HCT116 (cell line): ENCODE measurements at regions not wholly inside any gene's neighbourhood (a gene's known extent, or its start where the extent isn't known, plus 50 kb on each side); places are given as distances from the start of the nearest gene placed in this dataset.

Source experiments
- ATAC-seq: fragments of 200-7000 bp; cut with Tn5 transposase; 2 replicates; pipeline ENCODE4 v1.9.1; 2020; ENCODE audit warnings: mild to moderate bottlenecking, moderate library complexity
- BruUV-seq: library from RNA; stranded (reverse); fragments of 400-500 nt; replicated peaks from 2 replicates; lab custom pipeline; 2021; lab: Mats Ljungman, UMichigan
- CTCF ChIA-PET: fragments of 300-600 bp; sonication (Branson Sonifier 250); formaldehyde crosslinking; loops from one replicate; lab custom pipeline; 2021; ENCODE audit warnings: antibody characterized with exemption; lab: Charles Lee
- POLR2A ChIA-PET: fragments of 300-600, 350-600 bp; sonication (Branson Sonifier 250); formaldehyde crosslinking; loops from one replicate; lab custom pipeline; 2021; ENCODE audit warnings: antibody characterized with exemption; lab: Charles Lee
- RAD21 ChIA-PET, 2 experiments: fragments of 300-600 bp; sonication (Branson Sonifier 250); formaldehyde crosslinking; loops; one replicate each; lab custom pipeline; 2023; ENCODE audit warnings: low total read pairs in 2 of 2; ENCODE audit not compliant: uncharacterized antibody in 2 of 2, unreplicated experiment in 2 of 2, low non-redundant PET in 1 of 2; lab: Charles Lee
- DNase-seq: peaks from one replicate; pipeline ENCODE4 v3.0.0-alpha.2; 2010; ENCODE audit warnings: low read depth, low spot score
- H2AFZ ChIP-seq: fragments of 200-600 bp; shearing (Covaris generic), sonication (generic); 2 replicates; pipeline ENCODE4 v1.6.1; 2017; ENCODE audit warnings: low read depth, mixed run types, mixed read lengths, antibody characterized with exemption, low read length; ENCODE audit not compliant: poor library complexity, severe bottlenecking
- H3K27ac ChIP-seq: 2 replicates; pipeline ENCODE4 v1.5.1; 2012; ENCODE audit warnings: low read depth, low read length
- H3K27me3 ChIP-seq: fragments of 200-600 bp; sonication (generic); 2 replicates; pipeline ENCODE4 v1.6.1; 2016; ENCODE audit warnings: mixed run types, low read length, mixed read lengths; ENCODE audit not compliant: insufficient read depth
- H3K36me3 ChIP-seq, 2 experiments: fragments of 200-500 bp in 1 of 2; fragments of 200-600 bp in 1 of 2; sonication (Bioruptor generic) in 1 of 2; sonication (generic) in 1 of 2; 2 replicates each; pipeline versions ENCODE4 v1.5.1 to v1.6.1; 2014 to 2016; ENCODE audit warnings: low read length in 2 of 2, inconsistent platforms in 1 of 2, mixed read lengths in 1 of 2, mixed run types in 1 of 2; ENCODE audit not compliant: insufficient read depth in 2 of 2, control insufficient read depth in 1 of 2
- H3K4me1 ChIP-seq, 2 experiments: fragments of 200-600 bp in 1 of 2; sonication (generic) in 1 of 2; 2 replicates each; pipeline versions ENCODE4 v1.5.1 to v1.6.1; 2012 to 2017; ENCODE audit warnings: low read length in 2 of 2, inconsistent platforms in 1 of 2, mild to moderate bottlenecking in 1 of 2, mixed read lengths in 1 of 2, mixed run types in 1 of 2, moderate library complexity in 1 of 2; ENCODE audit not compliant: insufficient read depth in 2 of 2, control insufficient read depth in 1 of 2
- H3K4me2 ChIP-seq: fragments of 200-600 bp; sonication (generic); 2 replicates; pipeline ENCODE4 v1.6.1; 2017; ENCODE audit warnings: mixed run types, low read length, mixed read lengths
- H3K4me3 ChIP-seq, 2 experiments: fragments of 200-600 bp in 1 of 2; sonication (generic) in 1 of 2; replicated peaks in 1 of 2; 2 replicates each; pipeline ENCODE4 v1.5.1; 2011 to 2016; ENCODE audit warnings: low read length in 2 of 2, control low read depth in 1 of 2, low read depth in 1 of 2, mild to moderate bottlenecking in 1 of 2, mixed read lengths in 1 of 2, mixed run types in 1 of 2
- H3K79me2 ChIP-seq: fragments of 200-600 bp; sonication (generic); 2 replicates; pipeline ENCODE4 v1.6.1; 2017; ENCODE audit warnings: mild to moderate bottlenecking, mixed run types, low read length, moderate library complexity, mixed read lengths; ENCODE audit not compliant: insufficient read depth
- H3K9ac ChIP-seq: fragments of 200-600 bp; sonication (generic); 2 replicates; pipeline ENCODE4 v1.6.1; 2016; ENCODE audit warnings: low read length, mixed read lengths
- H3K9me2 ChIP-seq: fragments of 200-600 bp; sonication (generic), shearing (Covaris generic); 2 replicates; pipeline ENCODE4 v1.6.1; 2017; ENCODE audit warnings: mixed run types, mild to moderate bottlenecking, moderate library complexity; ENCODE audit not compliant: insufficient read depth
- H3K9me3 ChIP-seq, 2 experiments: fragments of 200-500 bp in 1 of 2; fragments of 200-600 bp in 1 of 2; sonication (Bioruptor generic) in 1 of 2; sonication (generic) in 1 of 2; 2 replicates each; pipeline ENCODE4 v1.6.1; 2014 to 2017; ENCODE audit warnings: low read length in 2 of 2, mixed read lengths in 2 of 2, inconsistent platforms in 1 of 2, low read depth in 1 of 2, mild to moderate bottlenecking in 1 of 2, mixed run types in 1 of 2, moderate library complexity in 1 of 2; ENCODE audit not compliant: control insufficient read depth in 1 of 2, insufficient read depth in 1 of 2
- H4K20me1 ChIP-seq: fragments of 200-600 bp; sonication (generic), shearing (Covaris generic); 2 replicates; pipeline ENCODE4 v1.6.1; 2017; ENCODE audit warnings: mixed run types, mild to moderate bottlenecking, moderate library complexity; ENCODE audit not compliant: insufficient read depth
- EGR1 ChIP-seq: IDR thresholded peaks from 2 replicates; pipeline ENCODE4 v1.6.1; 2012; ENCODE audit warnings: low read depth
- ELF1 ChIP-seq: IDR thresholded peaks from 2 replicates; pipeline ENCODE4 v1.6.1; 2012; ENCODE audit warnings: low read depth, borderline replicate concordance
- POLR2AphosphoS5 ChIP-seq: IDR thresholded peaks from 2 replicates; pipeline ENCODE4 v1.6.1; 2011; ENCODE audit warnings: mild to moderate bottlenecking, low read depth, low read length, moderate library complexity
- SRF ChIP-seq: IDR thresholded peaks from 2 replicates; pipeline ENCODE4 v1.6.1; 2012; ENCODE audit warnings: low read depth
- intact Hi-C: fragments of 100-400 bp; cut with micrococcal nuclease; formaldehyde crosslinking; loops from 2 replicates; pipeline ENCODE4 v1.10.0; 2022
- TF ChIP-seq, protein P1 (sequence below): IDR thresholded peaks from 2 replicates; pipeline ENCODE4 v1.6.1; 2012
- TF ChIP-seq, protein P2 (sequence below), 3 experiments: fragments of 200-600 bp in 1 of 3; sonication (generic) in 1 of 3; IDR thresholded peaks in 2 of 3; conservative IDR thresholded peaks in 1 of 3; 2 replicates each; pipeline ENCODE4 v1.5.1; 2012 to 2017; ENCODE audit warnings: low read depth in 2 of 3, low read length in 2 of 3, antibody characterized with exemption in 1 of 3, borderline replicate concordance in 1 of 3, control low read depth in 1 of 3, mild to moderate bottlenecking in 1 of 3, mixed read lengths in 1 of 3, mixed run types in 1 of 3, moderate library complexity in 1 of 3; ENCODE audit not compliant: insufficient read depth in 1 of 3
- TF ChIP-seq, protein P3 (sequence below): IDR thresholded peaks from 2 replicates; pipeline ENCODE4 v1.6.1; 2011; ENCODE audit warnings: mild to moderate bottlenecking, low read length, moderate library complexity; ENCODE audit not compliant: insufficient replicate concordance; ENCODE audit errors: extremely low read depth

DNA sequence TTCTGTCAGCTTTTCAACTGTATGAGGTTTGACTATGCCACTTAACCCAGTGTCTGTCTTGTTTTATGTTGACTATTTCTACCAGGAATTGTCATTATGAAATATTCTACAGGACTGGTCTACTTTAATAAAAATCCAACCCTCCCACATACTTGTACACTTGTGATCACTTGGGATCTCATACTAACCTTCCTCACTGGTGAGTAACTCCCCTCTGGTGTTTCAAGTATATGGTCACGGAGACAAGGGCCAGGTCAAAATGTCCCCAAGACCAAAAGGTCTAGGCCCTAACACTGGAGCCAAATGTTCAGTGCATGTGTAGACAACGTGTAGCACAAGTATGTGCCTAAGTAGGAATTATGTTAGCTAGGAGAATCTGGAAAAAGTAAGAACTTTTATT, 122.7 kb upstream of the TJP1 start:
- BruUV-seq, result no TSS peak
- H3K4me2 ChIP-seq, result no peak overlapping the region
- CTCF ChIA-PET, result no interaction called here
- H3K4me3 ChIP-seq, result no peak overlapping the region
- TF ChIP-seq, protein P1, sequence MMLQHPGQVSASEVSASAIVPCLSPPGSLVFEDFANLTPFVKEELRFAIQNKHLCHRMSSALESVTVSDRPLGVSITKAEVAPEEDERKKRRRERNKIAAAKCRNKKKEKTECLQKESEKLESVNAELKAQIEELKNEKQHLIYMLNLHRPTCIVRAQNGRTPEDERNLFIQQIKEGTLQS, result no peak
- TF ChIP-seq SRF (no peak), ELF1 (no peak), EGR1 (no peak), POLR2AphosphoS5 (no peak)
- TF ChIP-seq, protein P2, sequence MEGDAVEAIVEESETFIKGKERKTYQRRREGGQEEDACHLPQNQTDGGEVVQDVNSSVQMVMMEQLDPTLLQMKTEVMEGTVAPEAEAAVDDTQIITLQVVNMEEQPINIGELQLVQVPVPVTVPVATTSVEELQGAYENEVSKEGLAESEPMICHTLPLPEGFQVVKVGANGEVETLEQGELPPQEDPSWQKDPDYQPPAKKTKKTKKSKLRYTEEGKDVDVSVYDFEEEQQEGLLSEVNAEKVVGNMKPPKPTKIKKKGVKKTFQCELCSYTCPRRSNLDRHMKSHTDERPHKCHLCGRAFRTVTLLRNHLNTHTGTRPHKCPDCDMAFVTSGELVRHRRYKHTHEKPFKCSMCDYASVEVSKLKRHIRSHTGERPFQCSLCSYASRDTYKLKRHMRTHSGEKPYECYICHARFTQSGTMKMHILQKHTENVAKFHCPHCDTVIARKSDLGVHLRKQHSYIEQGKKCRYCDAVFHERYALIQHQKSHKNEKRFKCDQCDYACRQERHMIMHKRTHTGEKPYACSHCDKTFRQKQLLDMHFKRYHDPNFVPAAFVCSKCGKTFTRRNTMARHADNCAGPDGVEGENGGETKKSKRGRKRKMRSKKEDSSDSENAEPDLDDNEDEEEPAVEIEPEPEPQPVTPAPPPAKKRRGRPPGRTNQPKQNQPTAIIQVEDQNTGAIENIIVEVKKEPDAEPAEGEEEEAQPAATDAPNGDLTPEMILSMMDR (IDR thresholded peaks at IDR 0.05 in 2 of 3, conservative IDR thresholded peaks at IDR 0.05 in 1 of 3; ENCODE audit: borderline replicate concordance in 1 of 3, insufficient read depth in 1 of 3, low read depth in 2 of 3, low read length in 2 of 3), result no peak
- TF ChIP-seq, protein P3, sequence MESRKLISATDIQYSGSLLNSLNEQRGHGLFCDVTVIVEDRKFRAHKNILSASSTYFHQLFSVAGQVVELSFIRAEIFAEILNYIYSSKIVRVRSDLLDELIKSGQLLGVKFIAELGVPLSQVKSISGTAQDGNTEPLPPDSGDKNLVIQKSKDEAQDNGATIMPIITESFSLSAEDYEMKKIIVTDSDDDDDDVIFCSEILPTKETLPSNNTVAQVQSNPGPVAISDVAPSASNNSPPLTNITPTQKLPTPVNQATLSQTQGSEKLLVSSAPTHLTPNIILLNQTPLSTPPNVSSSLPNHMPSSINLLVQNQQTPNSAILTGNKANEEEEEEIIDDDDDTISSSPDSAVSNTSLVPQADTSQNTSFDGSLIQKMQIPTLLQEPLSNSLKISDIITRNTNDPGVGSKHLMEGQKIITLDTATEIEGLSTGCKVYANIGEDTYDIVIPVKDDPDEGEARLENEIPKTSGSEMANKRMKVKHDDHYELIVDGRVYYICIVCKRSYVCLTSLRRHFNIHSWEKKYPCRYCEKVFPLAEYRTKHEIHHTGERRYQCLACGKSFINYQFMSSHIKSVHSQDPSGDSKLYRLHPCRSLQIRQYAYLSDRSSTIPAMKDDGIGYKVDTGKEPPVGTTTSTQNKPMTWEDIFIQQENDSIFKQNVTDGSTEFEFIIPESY, result no peak
- TF ChIP-seq, all 23 proteins: peak for 0
- H4K20me1 ChIP-seq, result no peaks in the 10 kb centered on the region
- no peak overlapping the region for H2AFZ ChIP-seq
- no peaks in the 10 kb centered on the region for H3K36me3 ChIP-seq
- intact Hi-C loops, result loop anchor here (5.0 kb wide), 1 partner anchor 52 kb away; no protein-coding TSS in a partner anchor
- no peaks in the 10 kb centered on the region for H3K9me3 ChIP-seq
- H3K79me2 ChIP-seq, result no peaks in the 10 kb centered on the region
- no peak overlapping the region for H3K27ac ChIP-seq
- no peaks in the 10 kb centered on the region for H3K4me1 ChIP-seq
- no peaks in the 10 kb centered on the region for H3K27me3 ChIP-seq
- H3K9me2 ChIP-seq, result no peaks in the 10 kb centered on the region
- DNase-seq (no peak), ATAC-seq (no peak)
- POLR2A ChIA-PET, result no interaction called here
- H3K9ac ChIP-seq, result no peak overlapping the region
- RAD21 ChIA-PET, result no interaction called here
